OCI-LY3 (cell line): ENCODE measurements at regions not wholly inside any gene's neighbourhood (a gene's known extent, or its start where the extent isn't known, plus 50 kb on each side); places are given as distances from the start of the nearest gene placed in this dataset.
"Not testable (repeated sequence)": the region's sequence is repeated elsewhere in the genome, so short reads cannot be mapped to it uniquely, and the experiment has no call there.

Experiments used
- H2AFZ ChIP-seq: fragments of 200-600, 300-600 bp; shearing (Covaris generic); 2 replicates; pipeline ENCODE4 v1.6.0; 2014; ENCODE audit warnings: antibody characterized with exemption, low read depth, low read length
- H3K27ac ChIP-seq: fragments of 200-600, 300-600 bp; sonication (generic); 2 replicates; pipeline ENCODE4 v1.5.1; 2014; ENCODE audit warnings: mild to moderate bottlenecking, low read length, moderate library complexity, mixed read lengths
- H3K27me3 ChIP-seq: fragments of 200-600, 300-600 bp; sonication (generic); 2 replicates; pipeline ENCODE4 v1.6.1; 2014; ENCODE audit warnings: low read depth, low read length, mixed read lengths
- H3K36me3 ChIP-seq: fragments of 200-600, 300-600 bp; sonication (generic); replicated peaks from 2 replicates; pipeline ENCODE3; 2014; ENCODE audit warnings: low read depth, low read length, mixed read lengths
- H3K4me1 ChIP-seq: fragments of 300-600, 200-600 bp; sonication (generic); 2 replicates; pipeline ENCODE4 v1.6.1; 2014; ENCODE audit warnings: low read length, mixed read lengths
- H3K4me2 ChIP-seq: fragments of 200-600, 300-600 bp; sonication (generic); 2 replicates; pipeline ENCODE4 v1.6.1; 2014; ENCODE audit warnings: low read length, mixed read lengths
- H3K4me3 ChIP-seq: fragments of 300-600, 200-600 bp; sonication (generic); 2 replicates; pipeline ENCODE4 v1.5.1; 2014; ENCODE audit warnings: antibody characterized with exemption, mild to moderate bottlenecking, low read length, moderate library complexity
- H3K79me2 ChIP-seq: fragments of 300-600, 200-600 bp; shearing (Covaris generic); 2 replicates; pipeline ENCODE4 v1.6.1; 2014; ENCODE audit warnings: mild to moderate bottlenecking, low read length, mixed read lengths
- H3K9ac ChIP-seq: fragments of 300-600, 200-600 bp; shearing (Covaris generic); 2 replicates; pipeline ENCODE4 v1.6.0; 2014; ENCODE audit warnings: mild to moderate bottlenecking, low read length, moderate library complexity
- H3K9me3 ChIP-seq: fragments of 200-600, 300-600 bp; shearing (Covaris generic); 2 replicates; pipeline ENCODE4 v1.6.1; 2014; ENCODE audit warnings: low read length, mixed read lengths; ENCODE audit not compliant: insufficient read depth
- H4K20me1 ChIP-seq: fragments of 200-600, 300-600 bp; sonication (generic); 2 replicates; pipeline ENCODE4 v1.6.1; 2016; ENCODE audit warnings: low read length, mixed read lengths; ENCODE audit not compliant: insufficient read depth
- CTCF ChIP-seq: fragments of 200-600, 300-600 bp; sonication (generic); IDR thresholded peaks from 2 replicates; pipeline ENCODE4 v1.5.1; 2014; ENCODE audit warnings: antibody characterized with exemption, low read length, low read depth
- EZH2phosphoT487 ChIP-seq: fragments of 200-600 bp; shearing (Covaris generic); IDR thresholded peaks from 2 replicates; pipeline ENCODE4 v1.6.1; 2018; ENCODE audit warnings: antibody characterized with exemption, mixed run types, low read depth

GRCh38 chr9:33737811-33738606 is 57.4 kb upstream of the PRSS3 start:
- H3K79me2 ChIP-seq, result no peaks in the 10 kb centered on the region
- H3K36me3 ChIP-seq, result no peaks in the 10 kb centered on the region
- H3K27me3 ChIP-seq, result no peaks in the 10 kb centered on the region
- peak overlapping the region; percentile 41; the same call in 1 of the 2 replicates for H3K4me2 ChIP-seq
- peak overlapping the region; percentile 81; the same call in 1 of the 2 replicates for H2AFZ ChIP-seq
- H4K20me1 ChIP-seq, result no peaks in the 10 kb centered on the region
- H3K4me1 ChIP-seq, result no peaks in the 10 kb centered on the region
- no peak overlapping the region for H3K4me3 ChIP-seq
- H3K9me3 ChIP-seq, result no peaks in the 10 kb centered on the region
- H3K27ac ChIP-seq, result no peak overlapping the region
- no peak overlapping the region for H3K9ac ChIP-seq
- peak; percentile 67 for TF ChIP-seq CTCF
- no peak for TF ChIP-seq EZH2phosphoT487

GRCh38 chr9:33739398-33739797 is 56.0 kb upstream of the PRSS3 start:
- no peaks in the 10 kb centered on the region for H3K36me3 ChIP-seq
- no peak overlapping the region for H3K9ac ChIP-seq
- H3K4me2 ChIP-seq, result no peak overlapping the region
- no peaks in the 10 kb centered on the region for H3K79me2 ChIP-seq
- TF ChIP-seq EZH2phosphoT487, result no peak
- TF ChIP-seq CTCF, result no peak
- H3K4me1 ChIP-seq, result no peaks in the 10 kb centered on the region
- no peak overlapping the region for H3K27ac ChIP-seq
- H4K20me1 ChIP-seq, result no peaks in the 10 kb centered on the region
- H3K27me3 ChIP-seq, result no peaks in the 10 kb centered on the region
- H3K9me3 ChIP-seq, result no peaks in the 10 kb centered on the region
- no peak overlapping the region for H2AFZ ChIP-seq
- H3K4me3 ChIP-seq, result no peak overlapping the region

GRCh38 chr9:33740075-33740474 is 55.3 kb upstream of the PRSS3 start:
- no peaks in the 10 kb centered on the region for H3K27me3 ChIP-seq
- no peak overlapping the region for H3K9ac ChIP-seq
- no peaks in the 10 kb centered on the region for H3K9me3 ChIP-seq
- H3K27ac ChIP-seq, result no peak overlapping the region
- H3K36me3 ChIP-seq, result no peaks in the 10 kb centered on the region
- no peaks in the 10 kb centered on the region for H4K20me1 ChIP-seq
- no peak overlapping the region for H2AFZ ChIP-seq
- H3K4me1 ChIP-seq, result no peaks in the 10 kb centered on the region
- no peak overlapping the region for H3K4me3 ChIP-seq
- no peak for TF ChIP-seq CTCF
- no peak for TF ChIP-seq EZH2phosphoT487
- H3K79me2 ChIP-seq, result no peaks in the 10 kb centered on the region
- H3K4me2 ChIP-seq, result no peak overlapping the region

- H3K4me2 ChIP-seq, H2AFZ ChIP-seq, H3K9me3 ChIP-seq, H3K79me2 ChIP-seq, H3K9ac ChIP-seq, H3K4me3 ChIP-seq, H4K20me1 ChIP-seq, H3K27ac ChIP-seq, H3K4me1 ChIP-seq, H3K27me3 ChIP-seq, H3K36me3 ChIP-seq: not testable (repeated sequence)
Observed at GRCh38 chr9:33740958-33741357, 54.4 kb upstream of the PRSS3 start.
